ENCODE measurements at regions not wholly inside any gene's neighbourhood (a gene's known extent, or its start where the extent isn't known, plus 50 kb on each side); places are given as distances from the start of the nearest gene placed in this dataset.

DNA sequence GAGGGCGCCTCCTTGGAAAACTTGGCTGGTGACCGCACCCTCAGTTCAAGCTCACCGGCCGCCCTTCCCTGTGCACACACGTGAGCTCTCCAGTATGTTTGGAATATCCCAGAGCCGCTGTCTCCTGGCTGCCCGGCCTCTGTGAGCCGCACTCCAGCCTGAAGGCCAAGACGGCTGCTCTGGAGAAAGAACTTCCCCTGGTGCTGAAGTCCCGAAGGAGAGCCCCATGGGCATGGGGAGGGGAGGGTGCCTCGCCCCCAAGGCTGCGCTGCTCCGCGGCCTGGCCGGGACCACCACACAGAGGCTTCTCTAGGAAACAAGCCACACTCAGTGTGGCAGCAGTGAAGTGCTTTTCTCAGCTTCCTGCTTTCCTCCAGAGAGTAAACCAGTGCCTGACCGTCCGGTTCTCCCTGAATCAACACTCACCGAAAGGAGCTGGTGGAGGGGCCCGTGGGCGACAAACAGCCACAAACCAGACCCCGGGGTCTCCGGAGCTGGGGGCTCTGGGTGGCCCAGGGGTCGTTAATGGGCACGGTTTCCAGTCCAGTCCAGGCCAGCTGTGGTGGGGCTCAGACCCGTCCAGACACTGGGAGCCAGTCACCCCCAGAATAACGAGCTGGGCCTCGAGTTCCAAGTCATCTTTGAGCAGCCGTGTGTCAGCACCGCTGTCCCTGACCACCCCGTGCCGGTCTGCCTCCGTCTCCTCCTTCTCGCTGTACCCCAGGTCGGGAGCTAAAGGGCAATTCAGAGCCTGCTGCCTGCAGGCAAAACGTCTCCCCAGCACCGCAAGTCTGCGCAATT is 87.4 kb upstream of the BHLHE23 start:
- Histone ChIP-seq H3K36me3 (ENCODE audit: insufficient read depth, low read depth, low read length) (no peaks in the 10 kb centered on the region), H3K27me3 (ENCODE audit: insufficient read depth, low read length) (peaks cover 24% of the 10 kb centered on the region), H3K4me3 (ENCODE audit: low read length) (no peak overlapping the region), H3K4me1 (ENCODE audit: insufficient read depth, low read length) (no peaks in the 10 kb centered on the region), H3K27ac (ENCODE audit: low read length) (no peak overlapping the region), H3K9me3 (ENCODE audit: insufficient read depth, low read depth, low read length) (no peaks in the 10 kb centered on the region), H3K9ac (ENCODE audit: low read depth, low read length) (no peak overlapping the region)

DNA sequence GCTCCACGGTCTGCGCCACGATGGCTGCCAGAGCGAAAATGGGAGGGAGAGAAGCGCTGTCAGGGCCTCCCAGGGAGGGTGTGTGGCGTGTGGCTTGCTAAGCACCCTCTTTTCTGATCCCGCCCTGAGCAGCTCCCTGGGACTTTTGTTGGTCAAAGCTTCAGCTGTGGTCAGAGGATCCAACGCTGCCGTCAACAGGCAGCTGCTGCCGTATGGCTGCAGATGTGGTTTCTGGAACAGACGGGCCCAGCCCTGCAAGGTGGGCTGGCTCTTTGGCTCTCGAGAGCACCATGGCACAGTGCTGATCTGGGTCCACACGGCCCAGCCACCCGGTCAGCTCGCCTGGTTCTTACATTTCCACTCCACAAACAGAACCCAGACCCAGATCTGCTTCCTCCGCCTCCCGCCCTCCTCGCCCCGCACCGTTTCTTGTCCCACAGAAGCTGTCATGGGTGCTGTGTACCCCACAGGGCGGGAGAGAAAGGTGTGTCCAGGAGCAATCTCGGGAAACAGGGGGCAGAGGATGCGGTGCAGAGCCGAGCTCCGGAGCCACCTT is 86.0 kb upstream of the BHLHE23 start:
- Histone ChIP-seq H3K9ac (ENCODE audit: low read depth, low read length) (no peak overlapping the region), H3K4me1 (ENCODE audit: insufficient read depth, low read length) (no peaks in the 10 kb centered on the region), H3K27me3 (ENCODE audit: insufficient read depth, low read length) (peaks cover 15% of the 10 kb centered on the region; the same call in 1 of the 2 replicates)

DNA sequence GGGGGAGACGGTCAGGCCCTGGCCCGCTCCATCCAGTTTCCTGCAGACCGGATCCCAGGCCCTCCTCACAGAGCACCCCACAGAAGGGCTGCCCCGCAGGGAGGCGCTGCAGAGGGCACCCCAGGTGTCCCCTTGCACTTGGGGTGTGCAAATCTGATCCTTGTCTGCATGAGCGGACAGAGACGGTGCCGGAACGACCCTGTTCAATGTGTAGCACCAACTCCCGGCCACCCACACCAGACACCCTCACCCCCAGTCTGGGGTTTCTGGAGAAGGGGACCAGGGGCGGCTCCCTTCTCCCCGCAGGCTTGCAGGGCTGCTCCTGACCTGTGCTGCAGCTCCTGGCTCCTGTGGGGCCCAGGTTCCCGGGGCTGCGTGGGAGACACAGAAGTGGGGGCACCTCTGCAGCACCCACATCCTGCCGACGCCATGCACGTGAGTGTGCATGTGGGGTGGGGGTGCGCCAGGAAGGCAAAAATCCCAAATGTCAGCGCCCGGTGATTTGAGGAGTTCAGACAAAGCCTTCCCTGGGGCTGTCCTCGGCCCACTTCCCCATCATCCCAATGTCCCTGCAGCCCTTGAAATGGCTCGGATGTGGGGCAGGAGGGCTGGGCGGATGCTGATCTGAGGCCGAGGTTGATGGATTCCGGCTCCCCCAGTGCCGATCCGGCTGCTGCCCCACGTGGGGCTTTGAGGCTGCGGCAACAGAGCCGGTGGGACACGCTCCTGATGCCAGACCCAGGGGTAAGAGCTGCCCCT is 85.3 kb upstream of the BHLHE23 start:
- Histone ChIP-seq H3K4me1 (ENCODE audit: insufficient read depth, low read length) (no peaks in the 10 kb centered on the region), H3K36me3 (ENCODE audit: insufficient read depth, low read depth, low read length) (no peaks in the 10 kb centered on the region), H3K4me3 (ENCODE audit: low read length) (no peak overlapping the region), H3K27ac (ENCODE audit: low read length) (no peak overlapping the region), H3K9ac (ENCODE audit: low read depth, low read length) (no peak overlapping the region), H3K9me3 (ENCODE audit: insufficient read depth, low read depth, low read length) (no peaks in the 10 kb centered on the region), H3K27me3 (ENCODE audit: insufficient read depth, low read length) (peaks cover 16% of the 10 kb centered on the region; the same call in 1 of the 2 replicates)

More for the DNA sequence above, 86.0 kb upstream of the BHLHE23 start:
- H3K36me3 ChIP-seq (ENCODE audit: insufficient read depth, low read depth, low read length): no peaks in the 10 kb centered on the region
- H3K4me3 ChIP-seq (ENCODE audit: low read length): no peak overlapping the region
- H3K27ac ChIP-seq (ENCODE audit: low read length): no peak overlapping the region
- no peaks in the 10 kb centered on the region for H3K9me3 ChIP-seq (ENCODE audit: insufficient read depth, low read depth, low read length)

DNA sequence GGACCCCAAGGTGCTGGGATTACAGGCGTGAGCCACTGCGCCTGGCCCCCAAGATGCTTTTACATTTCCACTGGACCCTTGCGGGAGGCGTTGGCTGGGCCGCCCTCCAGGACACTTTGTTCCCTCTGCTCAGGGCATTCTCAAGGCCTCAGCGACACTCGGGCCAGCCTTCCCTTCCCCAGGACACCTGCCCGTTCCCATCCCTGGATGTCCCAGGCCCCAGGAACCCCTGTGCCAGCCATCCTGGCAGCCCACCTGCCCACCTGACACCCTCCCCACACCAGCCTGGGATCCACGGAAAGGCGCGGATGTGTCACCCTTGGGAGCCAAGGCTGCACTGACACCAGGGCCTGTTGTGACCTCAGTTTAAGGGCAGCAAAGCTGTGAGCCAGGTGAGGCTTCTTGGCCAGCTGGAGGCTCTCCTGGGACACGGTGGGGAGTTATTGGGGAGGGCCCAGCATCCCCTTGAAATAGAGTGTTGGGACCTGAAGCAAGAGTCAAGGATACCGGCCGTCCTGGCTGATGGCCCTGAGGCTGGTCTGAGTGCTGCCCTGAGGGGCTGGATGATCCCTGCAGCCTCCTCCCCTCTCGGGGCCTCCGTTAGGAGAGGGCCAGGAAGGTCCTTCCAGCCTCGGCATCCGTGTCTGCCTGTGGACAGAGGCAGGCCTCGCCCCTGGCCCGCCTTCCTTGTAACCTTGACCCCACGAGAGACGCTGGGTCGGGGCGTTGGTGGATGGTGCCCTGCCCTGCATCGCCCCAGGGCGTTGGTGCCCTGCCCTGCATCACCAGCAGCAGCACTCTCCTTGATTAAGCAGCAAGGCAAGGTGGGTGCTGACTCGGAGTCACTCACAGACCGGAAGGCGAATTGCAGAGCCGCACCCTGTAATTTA is 84.2 kb upstream of the BHLHE23 start:
- Histone ChIP-seq H3K27me3 (ENCODE audit: insufficient read depth, low read length) (0 out of 2 replicates have a peak, but pooled peaks cover 13% of the 10 kb centered on the region), H3K27ac (ENCODE audit: low read length) (no peak overlapping the region), H3K4me1 (ENCODE audit: insufficient read depth, low read length) (no peaks in the 10 kb centered on the region), H3K36me3 (ENCODE audit: insufficient read depth, low read depth, low read length) (no peaks in the 10 kb centered on the region), H3K9me3 (ENCODE audit: insufficient read depth, low read depth, low read length) (no peaks in the 10 kb centered on the region), H3K9ac (ENCODE audit: low read depth, low read length) (no peak overlapping the region), H3K4me3 (ENCODE audit: low read length) (no peak overlapping the region)

DNA sequence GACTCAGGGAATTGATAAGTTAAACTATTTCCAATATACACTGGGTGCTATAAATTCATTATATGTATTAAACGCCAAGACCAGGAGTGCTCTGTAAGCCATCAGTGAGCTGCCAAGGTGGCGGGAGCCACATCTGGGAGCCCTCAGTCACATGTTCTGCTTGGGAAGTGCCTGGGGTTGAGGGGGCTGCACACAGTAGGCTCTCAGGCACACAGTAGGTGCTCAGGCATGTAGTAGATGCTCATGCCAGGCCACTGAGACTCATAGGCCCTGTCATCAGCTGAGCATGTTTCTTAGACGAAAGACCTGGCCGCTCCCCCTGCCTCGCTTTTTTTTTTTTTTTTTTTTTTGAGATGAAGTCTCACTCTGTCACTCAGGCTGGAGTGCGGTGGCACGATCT is 83.3 kb upstream of the BHLHE23 start:
- no peaks in the 10 kb centered on the region for H3K4me1 ChIP-seq (ENCODE audit: insufficient read depth, low read length)
- no peaks in the 10 kb centered on the region for H3K36me3 ChIP-seq (ENCODE audit: insufficient read depth, low read depth, low read length)
- no peak overlapping the region for H3K4me3 ChIP-seq (ENCODE audit: low read length)
- H3K9me3 ChIP-seq (ENCODE audit: insufficient read depth, low read depth, low read length): no peaks in the 10 kb centered on the region
- no peak overlapping the region for H3K27ac ChIP-seq (ENCODE audit: low read length)
- H3K27me3 ChIP-seq (ENCODE audit: insufficient read depth, low read length): peaks cover 9% of the 10 kb centered on the region; the same call in 1 of the 2 replicates
- H3K9ac ChIP-seq (ENCODE audit: low read depth, low read length): no peak overlapping the region

DNA sequence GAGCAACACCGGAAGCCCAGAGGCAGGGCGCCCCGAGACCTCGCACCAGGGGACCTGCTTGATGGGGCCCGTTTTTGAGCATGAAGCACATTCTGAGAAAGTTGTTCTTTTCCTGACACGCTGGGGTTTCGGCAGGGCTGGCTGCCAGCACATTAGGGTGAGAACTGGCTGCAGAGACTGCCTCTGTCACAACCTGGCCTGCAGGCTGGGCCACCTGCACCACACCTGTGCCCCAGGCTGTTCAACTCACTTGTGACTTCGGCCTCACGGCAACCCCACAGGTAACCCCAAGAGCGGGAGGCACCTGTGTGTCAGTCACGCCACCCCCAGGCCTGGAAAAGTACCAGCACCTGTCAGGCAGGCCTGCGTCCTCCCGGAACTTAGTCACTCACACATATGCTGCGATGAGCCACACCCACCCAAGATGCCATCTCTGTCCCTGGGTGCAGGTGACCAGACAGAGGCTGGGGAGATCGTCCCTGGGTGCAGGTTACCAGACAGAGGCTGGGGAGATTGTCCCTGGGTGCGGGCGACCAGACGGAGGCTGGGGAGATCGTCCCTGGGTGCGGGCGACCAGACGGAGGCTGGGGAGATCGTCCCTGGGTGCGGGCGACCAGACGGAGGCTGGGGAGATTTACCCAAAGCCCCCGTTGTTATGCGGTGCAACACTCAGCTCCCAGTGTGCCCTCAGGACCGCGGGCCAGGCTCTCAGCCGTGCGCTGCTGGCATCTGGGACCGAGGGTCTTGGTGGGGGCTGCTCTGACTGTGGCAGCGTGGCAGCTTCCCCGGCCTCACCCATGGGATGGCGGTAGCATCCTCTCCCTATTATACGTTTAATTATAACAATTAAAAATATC is 82.5 kb upstream of the BHLHE23 start:
- H3K36me3 ChIP-seq (ENCODE audit: insufficient read depth, low read depth, low read length): no peaks in the 10 kb centered on the region
- no peak overlapping the region for H3K27ac ChIP-seq (ENCODE audit: low read length)
- H3K9me3 ChIP-seq (ENCODE audit: insufficient read depth, low read depth, low read length): no peaks in the 10 kb centered on the region
- H3K4me3 ChIP-seq (ENCODE audit: low read length): no peak overlapping the region
- peaks cover 5% of the 10 kb centered on the region; the same call in 1 of the 2 replicates for H3K27me3 ChIP-seq (ENCODE audit: insufficient read depth, low read length)
- no peak overlapping the region for H3K9ac ChIP-seq (ENCODE audit: low read depth, low read length)
- H3K4me1 ChIP-seq (ENCODE audit: insufficient read depth, low read length): no peaks in the 10 kb centered on the region

DNA sequence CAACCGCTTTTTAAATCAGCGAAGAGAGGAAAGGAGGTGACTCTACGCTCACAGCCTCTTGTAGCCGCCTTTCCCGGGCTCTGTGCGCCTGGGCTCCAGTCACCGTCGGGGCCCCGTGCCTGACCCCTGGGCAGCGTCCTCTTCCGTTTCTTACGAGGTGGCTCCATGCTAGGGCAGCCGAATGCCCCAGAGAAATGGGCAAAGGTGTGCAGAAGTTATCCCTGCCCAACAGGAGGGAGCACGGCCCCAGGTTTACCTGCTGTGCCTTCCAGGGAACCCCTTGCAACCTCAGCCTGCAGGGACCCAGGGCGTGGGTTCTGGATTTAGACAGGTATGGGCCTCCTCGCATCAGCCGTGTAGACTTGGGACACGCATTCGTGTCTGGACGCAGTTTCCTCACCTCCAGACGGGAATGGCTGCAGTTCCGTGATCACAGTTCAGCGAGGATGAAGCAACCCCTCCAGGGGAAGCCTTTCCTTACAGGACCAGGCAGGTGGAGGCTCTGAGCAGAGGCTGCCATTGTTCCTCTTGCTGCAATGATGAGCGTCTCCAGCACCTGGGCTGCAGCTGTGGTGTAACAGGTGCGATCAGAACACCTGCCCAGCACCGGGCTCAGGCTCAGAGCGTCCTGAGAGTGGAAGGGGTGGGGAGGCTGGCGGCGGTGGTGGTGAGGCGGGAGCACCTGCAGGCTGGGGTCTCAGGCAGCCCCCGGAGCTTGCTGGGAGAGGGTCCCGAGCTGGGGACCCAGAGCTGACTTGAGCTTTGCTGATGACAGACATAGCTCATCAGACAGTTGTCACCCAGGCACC is 81.3 kb upstream of the BHLHE23 start:
- H3K4me3 ChIP-seq (ENCODE audit: low read length): no peak overlapping the region
- no peaks in the 10 kb centered on the region for H3K36me3 ChIP-seq (ENCODE audit: insufficient read depth, low read depth, low read length)
- no peak overlapping the region for H3K27ac ChIP-seq (ENCODE audit: low read length)
- H3K27me3 ChIP-seq (ENCODE audit: insufficient read depth, low read length): peaks cover 10% of the 10 kb centered on the region; the same call in 1 of the 2 replicates
- no peaks in the 10 kb centered on the region for H3K4me1 ChIP-seq (ENCODE audit: insufficient read depth, low read length)
- H3K9ac ChIP-seq (ENCODE audit: low read depth, low read length): no peak overlapping the region
- no peaks in the 10 kb centered on the region for H3K9me3 ChIP-seq (ENCODE audit: insufficient read depth, low read depth, low read length)

DNA sequence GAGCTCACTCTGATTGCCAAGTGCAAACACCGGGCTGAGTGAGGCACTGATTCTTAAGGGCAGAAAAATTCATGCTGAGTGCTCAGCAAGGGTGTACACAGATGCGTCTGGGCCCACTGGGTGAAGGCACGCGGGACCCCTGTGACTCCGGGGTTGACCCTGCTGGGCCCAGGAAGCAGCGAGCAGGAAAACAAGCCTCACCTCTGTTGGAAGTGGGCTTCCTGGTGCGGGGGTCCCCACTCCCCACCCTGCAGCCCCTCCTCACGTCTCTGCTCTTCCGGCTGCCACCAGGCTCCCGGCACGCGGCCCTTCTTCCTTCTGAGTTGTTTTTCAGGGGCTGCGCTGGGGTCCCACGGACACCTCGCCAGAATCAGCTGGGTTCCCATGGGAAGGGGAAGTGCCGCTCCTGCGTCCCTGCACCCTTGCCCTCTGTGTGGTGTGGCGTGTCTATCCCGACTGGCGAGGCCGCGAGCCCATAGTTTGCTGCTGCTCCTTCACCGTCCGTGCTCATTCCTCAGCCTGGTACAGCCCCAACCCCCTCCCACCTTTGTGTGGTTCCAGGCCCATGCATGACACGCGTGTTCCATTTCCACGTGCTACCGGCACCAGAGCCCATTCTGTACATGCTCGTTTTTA is 80.6 kb upstream of the BHLHE23 start:
- H3K27me3 ChIP-seq (ENCODE audit: insufficient read depth, low read length): peaks cover 16% of the 10 kb centered on the region
- H3K27ac ChIP-seq (ENCODE audit: low read length): no peak overlapping the region
- no peak overlapping the region for H3K4me3 ChIP-seq (ENCODE audit: low read length)
- no peaks in the 10 kb centered on the region for H3K36me3 ChIP-seq (ENCODE audit: insufficient read depth, low read depth, low read length)
- no peak overlapping the region for H3K9ac ChIP-seq (ENCODE audit: low read depth, low read length)
- H3K9me3 ChIP-seq (ENCODE audit: insufficient read depth, low read depth, low read length): no peaks in the 10 kb centered on the region
- no peaks in the 10 kb centered on the region for H3K4me1 ChIP-seq (ENCODE audit: insufficient read depth, low read length)

DNA sequence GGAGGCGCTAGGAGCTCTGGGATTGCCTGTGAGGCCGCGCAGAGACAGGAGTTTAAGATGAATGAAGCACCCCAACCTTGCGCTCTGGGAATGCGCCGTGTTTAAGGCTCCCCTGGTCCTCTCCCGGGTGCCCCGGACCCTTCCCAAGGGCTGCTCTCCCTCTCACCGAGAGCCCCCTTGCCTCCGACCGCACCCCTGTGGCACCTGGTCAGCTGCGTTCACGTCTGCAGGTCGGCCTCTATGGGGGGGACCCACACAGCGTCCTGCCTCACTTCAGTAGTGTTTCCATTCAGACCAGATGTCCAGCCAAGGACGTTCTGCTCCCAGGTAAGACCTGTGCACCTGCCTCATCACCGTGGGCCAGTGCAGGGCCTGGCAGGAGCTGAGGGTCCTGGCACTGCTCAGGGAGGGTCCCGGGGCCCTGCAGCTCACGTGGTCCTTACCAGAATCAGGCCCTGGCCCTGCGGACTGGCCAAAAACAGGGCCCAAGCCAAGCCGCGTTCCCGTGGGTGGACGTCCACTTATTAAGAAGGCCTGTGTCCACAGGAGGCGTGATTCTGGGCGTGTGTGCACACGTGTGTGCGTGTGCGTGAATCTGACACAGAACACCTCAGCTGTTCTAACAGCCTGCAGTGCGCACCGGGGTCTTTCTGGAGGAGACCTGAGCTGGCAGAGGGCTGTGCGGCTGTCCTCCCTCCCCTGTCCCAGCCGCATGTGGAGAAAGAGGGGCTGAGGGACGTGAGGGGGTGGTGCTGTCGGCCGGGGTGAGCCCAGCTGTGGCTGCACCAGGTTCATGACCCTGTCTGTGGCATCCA is 79.9 kb upstream of the BHLHE23 start:
- H3K9me3 ChIP-seq (ENCODE audit: insufficient read depth, low read depth, low read length): no peaks in the 10 kb centered on the region
- H3K36me3 ChIP-seq (ENCODE audit: insufficient read depth, low read depth, low read length): no peaks in the 10 kb centered on the region
- H3K27me3 ChIP-seq (ENCODE audit: insufficient read depth, low read length): peaks cover 22% of the 10 kb centered on the region
- H3K27ac ChIP-seq (ENCODE audit: low read length): no peak overlapping the region
- H3K9ac ChIP-seq (ENCODE audit: low read depth, low read length): no peak overlapping the region
- H3K4me3 ChIP-seq (ENCODE audit: low read length): no peak overlapping the region
- H3K4me1 ChIP-seq (ENCODE audit: insufficient read depth, low read length): no peaks in the 10 kb centered on the region
